Testis (tissue), 2 donors: ENCODE measurements at regions not wholly inside any gene's neighbourhood (a gene's known extent, or its start where the extent isn't known, plus 50 kb on each side); places are given as distances from the start of the nearest gene placed in this dataset.

Experiments
- CTCF ChIP-seq, 3 experiments: fragments of 450-650 bp in 2 of 3; fragments of 200-600 bp in 1 of 3; sonication (generic) in 1 of 3; IDR thresholded peaks; one replicate each; pipeline ENCODE4 v1.5.1; 2016 to 2019; ENCODE audit warnings: antibody characterized with exemption in 3 of 3, mild to moderate bottlenecking in 2 of 3, moderate library complexity in 1 of 3
- POLR2A ChIP-seq: fragments of 450-650 bp; IDR thresholded peaks from one replicate; pipeline ENCODE4 v1.6.1; 2017; ENCODE audit warnings: antibody characterized with exemption, mild to moderate bottlenecking, moderate library complexity

GRCh38 chr2:62593825-62594224 is 87.8 kb upstream of the TMEM17 start:
- TF ChIP-seq CTCF (IDR thresholded peaks at IDR 0.05) (no peak), POLR2A (no peak)
